NOMO-1 treated with DMSO at 0.1 percent for 48 hours (cell line): ENCODE measurements at regions not wholly inside any gene's neighbourhood (a gene's known extent, or its start where the extent isn't known, plus 50 kb on each side); places are given as distances from the start of the nearest gene placed in this dataset.
"Not testable (repeated sequence)": the region's sequence is repeated elsewhere in the genome, so short reads cannot be mapped to it uniquely, and the experiment has no call there.

ENCODE experiments used
- DNase-seq: peaks from one replicate; lab custom pipeline; 2025; ENCODE audit not compliant: unreplicated experiment; lab: John Stamatoyannopoulos, UW

- DNase-seq: no peak
Observed at GRCh38 chr4:115187136-115187535, 73.7 kb upstream of the NDST4 start.

- DNase-seq: not testable (repeated sequence)
Observed at GRCh38 chr4:115179438-115180062, 66.1 kb upstream of the NDST4 start.

- not testable (repeated sequence) for DNase-seq
Observed at GRCh38 chr4:115178687-115179086, 65.3 kb upstream of the NDST4 start.

GRCh38 chr4:115171220-115171619 is 57.8 kb upstream of the NDST4 start:
- DNase-seq: no peak

- DNase-seq: peak; percentile 26
Observed at GRCh38 chr4:115165503-115165902, 52.1 kb upstream of the NDST4 start.
